Gastrocnemius medialis (tissue), 4 donors: ENCODE measurements at regions not wholly inside any gene's neighbourhood (a gene's known extent, or its start where the extent isn't known, plus 50 kb on each side); places are given as distances from the start of the nearest gene placed in this dataset.

Source experiments
- ATAC-seq, 2 donors: fragments of 150-250 bp; one replicate each; pipeline ENCODE4 v1.9.1; 2016
- DNase-seq, 2 donors: peaks; one replicate each; pipeline ENCODE4 v3.0.0-alpha.2; 2019
- H3K27ac ChIP-seq, 4 donors: fragments of 200-600 bp; sonication (generic); 1 replicate in 1 of 4; 2 replicates in 3 of 4; pipeline ENCODE4 v1.5.1; 2016 to 2018; ENCODE audit warnings: mild to moderate bottlenecking in 2 of 4, moderate library complexity in 1 of 4
- H3K27me3 ChIP-seq, 3 donors: fragments of 200-600 bp; sonication (generic) in 2 of 3; 1 replicate in 1 of 3; 2 replicates in 2 of 3; pipeline versions ENCODE4 v1.5.1 to v1.6.0; 2016 to 2019; ENCODE audit warnings: mild to moderate bottlenecking in 1 of 3, moderate library complexity in 1 of 3
- H3K36me3 ChIP-seq, 2 donors: fragments of 200-600 bp; sonication (generic) in 1 of 2; one replicate each; pipeline ENCODE4 v1.5.1; 2017 to 2018
- H3K4me1 ChIP-seq, 2 donors: fragments of 200-600 bp; sonication (generic) in 1 of 2; one replicate each; pipeline ENCODE4 v1.5.1; 2016 to 2017; ENCODE audit warnings: mild to moderate bottlenecking in 2 of 2
- H3K4me3 ChIP-seq, 4 donors: fragments of 200-600 bp; sonication (generic) in 3 of 4; 1 replicate in 1 of 4; 2 replicates in 3 of 4; pipeline ENCODE4 v1.5.1; 2016 to 2019; ENCODE audit warnings: mild to moderate bottlenecking in 2 of 4
- H3K9me3 ChIP-seq, 3 donors: fragments of 200-600 bp; sonication (generic) in 2 of 3; 1 replicate in 1 of 3; 2 replicates in 2 of 3; pipeline ENCODE4 v1.5.1; 2016 to 2019
- CTCF ChIP-seq, 5 experiments: fragments of 450-650 bp in 3 of 5; fragments of 200-600 bp in 2 of 5; sonication (generic) in 2 of 5; IDR thresholded peaks in 4 of 5; conservative IDR thresholded peaks in 1 of 5; 1 replicate in 4 of 5; 2 replicates in 1 of 5; pipeline ENCODE4 v1.5.1; 2016 to 2019; ENCODE audit warnings: antibody characterized with exemption in 5 of 5, mild to moderate bottlenecking in 3 of 5, moderate library complexity in 3 of 5
- POLR2A ChIP-seq, 2 donors: fragments of 450-650 bp; IDR thresholded peaks; one replicate each; pipeline ENCODE4 v1.6.1; 2017; ENCODE audit warnings: antibody characterized with exemption in 2 of 2, mild to moderate bottlenecking in 2 of 2, moderate library complexity in 2 of 2
- in situ Hi-C, 4 donors: fragments of 200-750 bp; cut with MboI; loops; one replicate each; pipeline versions ENCODE4 v1.15.0 to v1.8.0; 2017; ENCODE audit warnings: low sequenced_read_pairs in 4 of 4
- intact Hi-C: fragments of 100-400 bp; cut with DNase I; formaldehyde crosslinking; loops from one replicate; pipeline ENCODE4 v1.15.1; 2023; ENCODE audit warnings: low total_unique reads

GRCh38 chr1:177753655-177754054, 216.2 kb downstream of the SEC16B start:
- Histone ChIP-seq H3K27ac (no peak overlapping the region), H3K4me1 (no peaks in the 10 kb centered on the region), H3K36me3 (no peaks in the 10 kb centered on the region), H3K4me3 (no peak overlapping the region), H3K9me3 (no peaks in the 10 kb centered on the region), H3K27me3 (no peaks in the 10 kb centered on the region)
- ATAC-seq (no peak), DNase-seq (no peak)
- TF ChIP-seq POLR2A (IDR thresholded peaks at IDR 0.05) (no peak), CTCF (IDR thresholded peaks at IDR 0.05 in 4 of 5, conservative IDR thresholded peaks at IDR 0.05 in 1 of 5) (no peak)
- in situ Hi-C loops (no loop called here), intact Hi-C loops (no loop called here)

- Histone ChIP-seq H3K27ac (no peak overlapping the region), H3K27me3 (no peaks in the 10 kb centered on the region), H3K9me3 (no peaks in the 10 kb centered on the region), H3K4me1 (no peaks in the 10 kb centered on the region), H3K4me3 (no peak overlapping the region), H3K36me3 (no peaks in the 10 kb centered on the region)
- in situ Hi-C loops = no loop called here
- DNase-seq = no peak
- intact Hi-C loops = no loop called here
- no peak for TF ChIP-seq POLR2A (IDR thresholded peaks at IDR 0.05)
- no peak for TF ChIP-seq CTCF (IDR thresholded peaks at IDR 0.05 in 4 of 5, conservative IDR thresholded peaks at IDR 0.05 in 1 of 5)
- ATAC-seq = no peak
Observed at GRCh38 chr1:177748080-177748801, 221.6 kb downstream of the SEC16B start.

- in situ Hi-C loops (no loop called here), intact Hi-C loops (no loop called here)
- H3K27me3 ChIP-seq = peaks cover 0 to 3% (median 0%) of the 10 kb centered on the region in 3 donors
- H3K27ac ChIP-seq = no peak overlapping the region
- H3K9me3 ChIP-seq = no peaks in the 10 kb centered on the region
- ATAC-seq (no peak), DNase-seq (no peak)
- H3K4me1 ChIP-seq = no peaks in the 10 kb centered on the region
- no peak overlapping the region for H3K4me3 ChIP-seq
- TF ChIP-seq CTCF (IDR thresholded peaks at IDR 0.05 in 4 of 5, conservative IDR thresholded peaks at IDR 0.05 in 1 of 5) = no peak
- TF ChIP-seq POLR2A (IDR thresholded peaks at IDR 0.05) = no peak
- H3K36me3 ChIP-seq = no peaks in the 10 kb centered on the region
Observed at GRCh38 chr1:177746155-177746554, 223.7 kb downstream of the SEC16B start.

GRCh38 chr1:177744906-177745305, 225.0 kb downstream of the SEC16B start:
- no peak overlapping the region for H3K27ac ChIP-seq
- no peak for DNase-seq
- intact Hi-C loops = no loop called here
- peaks cover 0 to 3% (median 0%) of the 10 kb centered on the region in 3 donors for H3K27me3 ChIP-seq
- in situ Hi-C loops = no loop called here
- TF ChIP-seq POLR2A (IDR thresholded peaks at IDR 0.05) (no peak), CTCF (IDR thresholded peaks at IDR 0.05 in 4 of 5, conservative IDR thresholded peaks at IDR 0.05 in 1 of 5) (no peak)
- H3K36me3 ChIP-seq = no peaks in the 10 kb centered on the region
- H3K4me3 ChIP-seq = no peak overlapping the region
- no peak for ATAC-seq
- no peaks in the 10 kb centered on the region for H3K9me3 ChIP-seq
- no peaks in the 10 kb centered on the region for H3K4me1 ChIP-seq

GRCh38 chr1:177741476-177741875, 228.4 kb downstream of the SEC16B start:
- no peak for ATAC-seq
- in situ Hi-C loops = no loop called here

More at GRCh38 chr1:177741476-177741875, 228.4 kb downstream of the SEC16B start:
- Histone ChIP-seq H3K27me3 (peaks cover 0 to 3% (median 0%) of the 10 kb centered on the region in 3 donors), H3K36me3 (no peaks in the 10 kb centered on the region), H3K9me3 (no peaks in the 10 kb centered on the region), H3K4me1 (no peaks in the 10 kb centered on the region), H3K27ac (no peak overlapping the region), H3K4me3 (no peak overlapping the region)
- intact Hi-C loops = no loop called here
- DNase-seq = no peak
- TF ChIP-seq POLR2A (IDR thresholded peaks at IDR 0.05) = no peak
- no peak for TF ChIP-seq CTCF (IDR thresholded peaks at IDR 0.05 in 4 of 5, conservative IDR thresholded peaks at IDR 0.05 in 1 of 5)
